Liver (tissue), 7 donors: ENCODE measurements at regions not wholly inside any gene's neighbourhood (a gene's known extent, or its start where the extent isn't known, plus 50 kb on each side); places are given as distances from the start of the nearest gene placed in this dataset.
"Not testable (repeated sequence)": the region's sequence is repeated elsewhere in the genome, so short reads cannot be mapped to it uniquely, and the experiment has no call there.

Experiments used
- DNase-seq: peaks from one replicate; pipeline ENCODE4 v3.0.0-alpha.2; 2017; ENCODE audit warnings: low spot score
- H3K27ac ChIP-seq, 2 donors: one replicate each; pipeline ENCODE4 v1.7.0; 2013; ENCODE audit warnings: inconsistent platforms in 2 of 2, low read length in 2 of 2, control low read depth in 1 of 2, low read depth in 1 of 2, mild to moderate bottlenecking in 1 of 2
- H3K27me3 ChIP-seq, 4 donors: one replicate each; pipeline versions ENCODE4 v1.6.1 to v1.7.0; 2013; ENCODE audit warnings: low read length in 3 of 4, inconsistent platforms in 1 of 4, mild to moderate bottlenecking in 1 of 4, moderate library complexity in 1 of 4; ENCODE audit not compliant: control insufficient read depth in 4 of 4, insufficient read depth in 4 of 4
- H3K36me3 ChIP-seq, 4 donors: one replicate each; pipeline versions ENCODE4 v1.6.1 to v1.7.0; 2013; ENCODE audit warnings: low read length in 3 of 4, mild to moderate bottlenecking in 3 of 4, low read depth in 1 of 4, moderate library complexity in 1 of 4; ENCODE audit not compliant: control insufficient read depth in 4 of 4, insufficient read depth in 3 of 4
- H3K4me1 ChIP-seq, 4 donors: one replicate each; pipeline versions ENCODE4 v1.6.1 to v1.7.0; 2013; ENCODE audit warnings: low read length in 3 of 4, mild to moderate bottlenecking in 3 of 4, moderate library complexity in 1 of 4; ENCODE audit not compliant: control insufficient read depth in 4 of 4, insufficient read depth in 4 of 4
- H3K4me3 ChIP-seq, 3 donors: one replicate each; pipeline versions ENCODE4 v1.6.1 to v1.7.0; 2013; ENCODE audit warnings: low read length in 3 of 3, control low read depth in 1 of 3, low read depth in 1 of 3, mild to moderate bottlenecking in 1 of 3
- H3K9ac ChIP-seq, 2 donors: one replicate each; pipeline ENCODE4 v1.7.0; 2013; ENCODE audit warnings: low read length in 2 of 2, mild to moderate bottlenecking in 2 of 2, moderate library complexity in 2 of 2, control low read depth in 1 of 2, low read depth in 1 of 2
- H3K9me3 ChIP-seq, 4 donors: one replicate each; pipeline versions ENCODE4 v1.6.1 to v1.7.0; 2013; ENCODE audit warnings: low read length in 3 of 4; ENCODE audit not compliant: control insufficient read depth in 4 of 4
- FOXA1 ChIP-seq: IDR thresholded peaks from 2 replicates; pipeline ENCODE4 v1.6.1; 2016; ENCODE audit warnings: antibody characterized with exemption
- FOXA2 ChIP-seq: IDR thresholded peaks from 2 replicates; pipeline ENCODE4 v1.6.1; 2016; ENCODE audit warnings: antibody characterized with exemption
- GABPA ChIP-seq, 2 donors: IDR thresholded peaks in 1 of 2; conservative IDR thresholded peaks in 1 of 2; 2 replicates each; pipeline ENCODE4 v1.6.1; 2016; ENCODE audit warnings: antibody characterized with exemption in 2 of 2, mild to moderate bottlenecking in 1 of 2, moderate library complexity in 1 of 2
- HNF4A ChIP-seq, 2 donors: conservative IDR thresholded peaks; 2 replicates each; pipeline ENCODE4 v1.6.1; 2016; ENCODE audit warnings: antibody characterized with exemption in 2 of 2, mild to moderate bottlenecking in 2 of 2
- JUND ChIP-seq, 2 donors: IDR thresholded peaks; 2 replicates each; pipeline ENCODE4 v1.6.1; 2016; ENCODE audit warnings: antibody characterized with exemption in 2 of 2
- MAX ChIP-seq: IDR thresholded peaks from 2 replicates; pipeline ENCODE4 v1.6.1; 2016; ENCODE audit warnings: antibody characterized with exemption
- NR2F2 ChIP-seq: IDR thresholded peaks from 2 replicates; pipeline ENCODE4 v1.6.1; 2016; ENCODE audit warnings: antibody characterized with exemption
- RAD21 ChIP-seq, 2 donors: IDR thresholded peaks; 2 replicates each; pipeline ENCODE4 v1.6.1; 2016; ENCODE audit warnings: antibody characterized with exemption in 2 of 2, mild to moderate bottlenecking in 2 of 2
- TAF1 ChIP-seq: conservative IDR thresholded peaks from 2 replicates; pipeline ENCODE4 v1.6.1; 2016; ENCODE audit warnings: antibody characterized with exemption, mild to moderate bottlenecking
- YY1 ChIP-seq: IDR thresholded peaks from 2 replicates; pipeline ENCODE4 v1.6.1; 2016; ENCODE audit warnings: antibody characterized with exemption, mild to moderate bottlenecking
- ZBTB33 ChIP-seq: IDR thresholded peaks from 2 replicates; pipeline ENCODE4 v1.6.1; 2016; ENCODE audit warnings: antibody characterized with exemption
- WGBS: extraction: QIAGEN DNeasy Blood & Tissue Kit; methylation state at CpG from one replicate; pipeline ENCODE4 v1.1.7; 2013; 5-methylcytosine and 5-hydroxymethylcytosine counted together
- donor health status: healthy.
- donor health status: healthy.
- donor health status: healthy.
- donor health status: healthy.

- H3K36me3 ChIP-seq, result no peaks in the 10 kb centered on the region
- H3K27me3 ChIP-seq, result peaks cover 0 to 3% (median 0%) of the 10 kb centered on the region in 4 donors
- H3K9ac ChIP-seq, result no peak overlapping the region
- H3K4me1 ChIP-seq, result no peaks in the 10 kb centered on the region
- H3K27ac ChIP-seq, result no peak overlapping the region
- WGBS, result 82% methylated on average over 14 of the region's 14 CpGs
- peak; percentile 19 for DNase-seq
- no peak overlapping the region for H3K4me3 ChIP-seq
- TF ChIP-seq FOXA1, result no peak
- no peak for TF ChIP-seq MAX
- TF ChIP-seq FOXA2, result no peak
- no peak for TF ChIP-seq GABPA (IDR thresholded peaks at IDR 0.05 in 1 of 2, conservative IDR thresholded peaks at IDR 0.05 in 1 of 2)
- TF ChIP-seq RAD21 (IDR thresholded peaks at IDR 0.05), result no peak
- TF ChIP-seq JUND (IDR thresholded peaks at IDR 0.05), result no peak
- no peak for TF ChIP-seq ZBTB33
- TF ChIP-seq YY1, result no peak
- no peak for TF ChIP-seq TAF1
- TF ChIP-seq HNF4A (conservative IDR thresholded peaks at IDR 0.05), result no peak
- H3K9me3 ChIP-seq, result no peaks in the 10 kb centered on the region
Measured at GRCh38 chr11:134856056-134856971, 444.3 kb upstream of the B3GAT1 start.

GRCh38 chr11:134853992-134854991 lies 442.2 kb upstream of the B3GAT1 start:
- Histone ChIP-seq H3K36me3 (no peaks in the 10 kb centered on the region), H3K4me3 (no peak overlapping the region), H3K27me3 (peaks cover 0 to 3% (median 0%) of the 10 kb centered on the region in 4 donors), H3K9me3 (no peaks in the 10 kb centered on the region), H3K27ac (no peak overlapping the region), H3K4me1 (no peaks in the 10 kb centered on the region), H3K9ac (no peak overlapping the region)
- TF ChIP-seq NR2F2 (no peak), RAD21 (IDR thresholded peaks at IDR 0.05) (no peak), YY1 (no peak)
- DNase-seq, result no peak
- 68% methylated on average over 12 of the region's 12 CpGs for WGBS

GRCh38 chr11:134851503-134852224 lies 439.6 kb upstream of the B3GAT1 start:
- not testable (repeated sequence) for H3K9ac ChIP-seq, H3K4me3 ChIP-seq
- WGBS, result 87% methylated on average over 22 of the region's 22 CpGs

More at GRCh38 chr11:134851503-134852224, 439.6 kb upstream of the B3GAT1 start:
- DNase-seq, H3K9me3 ChIP-seq, H3K27ac ChIP-seq, H3K4me1 ChIP-seq, H3K27me3 ChIP-seq, H3K36me3 ChIP-seq: not testable (repeated sequence)
